ENCODE measurements at regions not wholly inside any gene's neighbourhood (a gene's known extent, or its start where the extent isn't known, plus 50 kb on each side); places are given as distances from the start of the nearest gene placed in this dataset.

GRCh38 chr6:27839626-27840475 is 72.3 kb downstream of the OR2B2 start:
- Histone ChIP-seq H3K27me3 (no peaks in the 10 kb centered on the region), H3K36me3 (no peaks in the 10 kb centered on the region), H3K9me3 (no peaks in the 10 kb centered on the region), H3K27ac (peak overlapping the region in 2 of 4 donors; percentile 88 to 95), H3K4me3 (peak overlapping the region; percentile 24 to 59 (median 39)), H3K4me1 (peaks cover 0 to 15% (median 9%) of the 10 kb centered on the region in 3 donors)
- FAIRE-seq (no peak), DNase-seq (peak in 2 of 6 donors; percentile 48 to 53), ATAC-seq (peak in 3 of 4 donors; percentile 19 to 37 (median 28))
- WGBS, 2 donors: 5% methylated on average over 12 of the region's 12 CpGs
- intact Hi-C loops (cut with DNase I): no loop called here
- no peak for TF ChIP-seq CTCF (IDR thresholded peaks at IDR 0.05)

GRCh38 chr6:27838945-27839625 is 73.1 kb downstream of the OR2B2 start:
- Histone ChIP-seq H3K27me3 (no peaks in the 10 kb centered on the region), H3K4me1 (peaks cover 0 to 15% (median 9%) of the 10 kb centered on the region in 3 donors), H3K4me3 (peak overlapping the region; percentile 24 to 59 (median 39)), H3K9me3 (no peaks in the 10 kb centered on the region), H3K27ac (peak overlapping the region; percentile 88 to 97 (median 96)), H3K36me3 (no peaks in the 10 kb centered on the region)
- DNase-seq (peak in 4 of 6 donors; percentile 69 to 89 (median 78)), FAIRE-seq (no peak), ATAC-seq (peak; percentile 54 to 62 (median 62))
- intact Hi-C loops (cut with DNase I): no loop called here
- WGBS, 2 donors: 1 to 2% methylated on average over 31 of the region's 31 CpGs
- TF ChIP-seq CTCF (IDR thresholded peaks at IDR 0.05): no peak

GRCh38 chr6:27838058-27838944 is 73.9 kb downstream of the OR2B2 start:
- FAIRE-seq: peak; percentile 89
- WGBS, 2 donors: 1% methylated on average over 66 of the region's 66 CpGs
- intact Hi-C loops (cut with DNase I): no loop called here

GRCh38 chr6:27837625-27838057 is 74.6 kb downstream of the OR2B2 start:
- Histone ChIP-seq H3K9me3 (no peaks in the 10 kb centered on the region), H3K27ac (peak overlapping the region; percentile 88 to 97 (median 96)), H3K4me3 (peak overlapping the region; percentile 33 to 59 (median 39)), H3K4me1 (peaks cover 0 to 15% (median 9%) of the 10 kb centered on the region in 3 donors), H3K27me3 (no peaks in the 10 kb centered on the region), H3K36me3 (no peaks in the 10 kb centered on the region)
- intact Hi-C loops (cut with DNase I): no loop called here
- FAIRE-seq: no peak
- ATAC-seq: peak; percentile 30 to 51 (median 40)
- WGBS, 2 donors: 1% methylated on average over 11 of the region's 11 CpGs
- TF ChIP-seq CTCF (IDR thresholded peaks at IDR 0.05): no peak
- no peak for DNase-seq

More at GRCh38 chr6:27838058-27838944, 73.9 kb downstream of the OR2B2 start:
- Histone ChIP-seq H3K4me3 (peak overlapping the region; percentile 33 to 59 (median 39)), H3K27ac (peak overlapping the region; percentile 88 to 97 (median 96)), H3K9me3 (no peaks in the 10 kb centered on the region), H3K4me1 (peaks cover 0 to 15% (median 9%) of the 10 kb centered on the region in 3 donors), H3K36me3 (no peaks in the 10 kb centered on the region), H3K27me3 (no peaks in the 10 kb centered on the region)
- peak; percentile 86 to 89 (median 88) for ATAC-seq
- TF ChIP-seq CTCF (IDR thresholded peaks at IDR 0.05): no peak
- peak; percentile 70 to 87 (median 79) for DNase-seq

Data from pancreas (tissue), 10 donors.